ENCODE measurements at regions not wholly inside any gene's neighbourhood (a gene's known extent, or its start where the extent isn't known, plus 50 kb on each side); places are given as distances from the start of the nearest gene placed in this dataset.

GRCh38 chr2:2751715-2752315 lies 420.7 kb upstream of the MYT1L start:
- DNase-seq (ENCODE audit: extremely low read depth in 1 of 4, low spot score in 3 of 4) (no peak), FAIRE-seq (no peak), ATAC-seq (no peak)
- Histone ChIP-seq H4K20me1 (replicated peaks; ENCODE audit: control insufficient read depth, insufficient read depth, low read length) (no peaks in the 10 kb centered on the region), H3K27ac (ENCODE audit: extremely low read depth, low read depth, low read length) (no peak overlapping the region), H3K4me3 (no peak overlapping the region), H2AFZ (ENCODE audit: low read depth, low read length) (no peak overlapping the region), H3K4me1 (replicated peaks in 1 of 2; ENCODE audit: control insufficient read depth in 2 of 2, insufficient read depth in 2 of 2, low read length in 2 of 2) (peaks cover 0 to 6% of the 10 kb centered on the region in 2 experiments; a peak in 1 of 5 replicates), H3K36me3 (ENCODE audit: control insufficient read depth, insufficient read depth, low read length) (no peaks in the 10 kb centered on the region), H3K4me2 (ENCODE audit: insufficient read depth, low read length) (no peak overlapping the region), H3K79me2 (ENCODE audit: control insufficient read depth, insufficient read depth, low read length) (no peaks in the 10 kb centered on the region), H3K27me3 (ENCODE audit: control insufficient read depth in 2 of 2, insufficient read depth in 2 of 2, low read length in 2 of 2) (peaks cover 0 to 5% of the 10 kb centered on the region in 2 experiments; a peak in 2 of 5 replicates), H3K9me3 (replicated peaks; ENCODE audit: control insufficient read depth, insufficient read depth, low read depth, low read length) (no peaks in the 10 kb centered on the region), H3K9me1 (ENCODE audit: control insufficient read depth, insufficient read depth, low read length) (no peaks in the 10 kb centered on the region), H3K9ac (ENCODE audit: insufficient read depth in 1 of 2, low read depth in 2 of 2, low read length in 2 of 2) (no peak overlapping the region)
- in situ Hi-C loops (cut with MboI) (no loop called here), intact Hi-C loops (cut with micrococcal nuclease) (no loop called here)
- WGBS (ENCODE audit: insufficient coverage, low coverage, missing lambda C conversion rate) = 0% methylated on average over 14 of the region's 14 CpGs
- ChIA-PET CTCF (ENCODE audit: low intra/inter-chr PET ratio) (no interaction called here), POLR2A (no interaction called here)
- BruUV-seq (replicated peaks) = no TSS peak
- TF ChIP-seq HNRNPLL (IDR thresholded peaks at IDR 0.05; ENCODE audit: low read depth, low read length, poor library complexity, severe bottlenecking) (no peak), ZBTB26 (CRISPR knock-in tag; IDR thresholded peaks at IDR 0.05) (no peak), ZNF277 (CRISPR knock-in tag; IDR thresholded peaks at IDR 0.05; ENCODE audit: borderline replicate concordance) (no peak), ZBTB17 (CRISPR knock-in tag; IDR thresholded peaks at IDR 0.05) (no peak), ZNF586 (CRISPR knock-in tag; conservative IDR thresholded peaks at IDR 0.05) (no peak), ZFP30 (CRISPR knock-in tag; IDR thresholded peaks at IDR 0.05; ENCODE audit: borderline replicate concordance) (no peak), ZC3H8 (IDR thresholded peaks at IDR 0.05) (no peak), CHD4 (IDR thresholded peaks at IDR 0.05; ENCODE audit: insufficient read depth, insufficient replicate concordance, low read depth, low read length, poor library complexity, severe bottlenecking) (no peak), POLR2B (IDR thresholded peaks at IDR 0.05; ENCODE audit: low read depth, partially characterized antibody) (no peak), CLOCK (CRISPR knock-in tag; IDR thresholded peaks at IDR 0.05; ENCODE audit: borderline replicate concordance) (no peak), TAF15 (IDR thresholded peaks at IDR 0.05; ENCODE audit: low read depth, low read length) (no peak), ZNF354B (CRISPR knock-in tag; IDR thresholded peaks at IDR 0.05) (no peak), MLX (CRISPR knock-in tag; conservative IDR thresholded peaks at IDR 0.05) (no peak), RBM25 (IDR thresholded peaks at IDR 0.05; ENCODE audit: low read depth, low read length, severe bottlenecking) (no peak), EWSR1 (IDR thresholded peaks at IDR 0.05; ENCODE audit: borderline replicate concordance, low read depth, partially characterized antibody) (no peak), KDM2B (CRISPR knock-in tag; IDR thresholded peaks at IDR 0.05) (no peak), PCBP1 (IDR thresholded peaks at IDR 0.05; ENCODE audit: low read depth, low read length, poor library complexity, severe bottlenecking) (no peak)

Measured in K562 (cell line).